Activated CD4-positive, alpha-beta memory T cell treated with anti-CD3 and anti-CD28 coated beads, Interleukin-2, amount 10 ng/mL, durations not matched to agents 7 days and 5 days (primary cell): ENCODE measurements at regions not wholly inside any gene's neighbourhood (a gene's known extent, or its start where the extent isn't known, plus 50 kb on each side); places are given as distances from the start of the nearest gene placed in this dataset.

ENCODE experiments used
- CTCF ChIA-PET: fragments of 350-600 bp; sonication (Branson Sonifier 250); formaldehyde crosslinking; loops from one replicate; lab custom pipeline; 2021; ENCODE audit warnings: antibody characterized with exemption, inconsistent platforms; lab: Charles Lee
- POLR2A ChIA-PET: fragments of 350-600 bp; sonication (Branson Sonifier 250); formaldehyde crosslinking; loops from one replicate; lab custom pipeline; 2021; ENCODE audit warnings: antibody characterized with exemption; lab: Charles Lee
- DNase-seq: peaks from one replicate; pipeline ENCODE4 v3.0.0-alpha.2; 2020
- H3K27ac Mint-ChIP-seq: one replicate; pipeline ENCODE4 v1.8.0; 2021; ENCODE audit warnings: mild to moderate bottlenecking, mixed read lengths
- H3K27me3 Mint-ChIP-seq: one replicate; pipeline ENCODE4 v1.8.0; 2021; ENCODE audit warnings: mixed read lengths
- H3K36me3 Mint-ChIP-seq: one replicate; pipeline ENCODE4 v1.8.0; 2021; ENCODE audit warnings: low read depth, mixed read lengths
- H3K4me1 Mint-ChIP-seq: one replicate; pipeline ENCODE4 v1.8.0; 2021; ENCODE audit warnings: mixed read lengths
- H3K4me3 Mint-ChIP-seq: one replicate; pipeline ENCODE4 v1.8.0; 2021; ENCODE audit warnings: mild to moderate bottlenecking, mixed read lengths
- H3K9me3 Mint-ChIP-seq: one replicate; pipeline ENCODE4 v1.8.0; 2021; ENCODE audit warnings: mixed read lengths

DNA sequence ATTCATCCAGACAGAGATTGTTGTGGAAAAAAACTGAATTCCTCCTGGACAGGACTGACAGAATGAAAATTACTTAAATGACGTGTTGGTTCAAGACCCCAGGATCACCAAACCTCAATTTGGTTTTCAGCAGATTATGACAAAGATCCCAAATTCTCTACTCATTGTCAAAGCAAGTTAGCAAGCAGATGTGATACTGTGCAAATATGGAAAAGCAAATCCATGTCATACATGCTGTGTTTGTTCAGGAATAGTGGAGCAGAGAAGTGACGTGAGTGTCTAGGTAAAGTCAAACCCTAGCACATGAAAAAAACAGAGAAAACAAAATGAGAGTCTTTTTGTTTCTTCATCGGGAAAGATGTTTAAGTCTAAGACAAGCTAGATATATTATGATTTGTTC lies 169.2 kb upstream of the NBEA start:
- H3K36me3 Mint-ChIP-seq = no peaks in the 10 kb centered on the region
- H3K4me1 Mint-ChIP-seq = no peaks in the 10 kb centered on the region
- POLR2A ChIA-PET = no interaction called here
- no peak for DNase-seq
- H3K27me3 Mint-ChIP-seq = no peaks in the 10 kb centered on the region
- no peak overlapping the region for H3K27ac Mint-ChIP-seq
- H3K4me3 Mint-ChIP-seq = no peak overlapping the region
- CTCF ChIA-PET = no interaction called here
- peaks cover 2% of the 10 kb centered on the region for H3K9me3 Mint-ChIP-seq

DNA sequence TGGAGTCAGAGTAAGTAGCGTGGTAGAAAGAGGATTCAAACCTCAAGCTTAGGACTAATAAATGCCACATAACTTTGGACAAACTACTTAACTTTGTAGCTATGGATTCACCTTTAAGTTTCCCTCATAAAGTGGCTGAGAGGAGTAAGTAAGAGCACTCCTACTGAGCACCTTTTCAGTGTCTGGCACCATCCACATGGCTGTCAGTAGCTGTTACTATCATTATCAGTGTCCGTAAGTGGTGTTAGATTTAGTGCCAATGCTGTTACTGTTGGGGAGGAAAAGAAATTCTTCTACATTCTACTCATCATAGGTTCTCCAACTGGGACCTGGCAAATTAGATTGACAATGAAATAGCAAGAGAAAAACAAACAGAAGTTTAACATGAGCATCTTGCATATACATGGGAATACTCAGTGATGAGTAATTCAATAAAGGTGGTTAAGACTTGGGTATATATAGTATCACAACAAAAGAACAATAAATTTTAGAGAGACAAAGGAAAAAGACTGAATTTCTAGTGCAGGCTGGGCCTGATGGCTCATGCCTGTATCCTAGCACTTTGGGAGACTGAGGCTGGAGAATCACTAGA lies 165.6 kb upstream of the NBEA start:
- Mint-ChIP-seq H3K36me3 (no peaks in the 10 kb centered on the region), H3K27ac (no peak overlapping the region), H3K4me3 (no peak overlapping the region), H3K4me1 (no peaks in the 10 kb centered on the region), H3K9me3 (peaks cover 4% of the 10 kb centered on the region), H3K27me3 (no peaks in the 10 kb centered on the region)
- CTCF ChIA-PET = interaction anchor here (0.7 kb wide), 1 partner anchor 589 kb away, joined by 4 read pairs; no protein-coding TSS in a partner anchor
- POLR2A ChIA-PET = no interaction called here
- DNase-seq = no peak

DNA sequence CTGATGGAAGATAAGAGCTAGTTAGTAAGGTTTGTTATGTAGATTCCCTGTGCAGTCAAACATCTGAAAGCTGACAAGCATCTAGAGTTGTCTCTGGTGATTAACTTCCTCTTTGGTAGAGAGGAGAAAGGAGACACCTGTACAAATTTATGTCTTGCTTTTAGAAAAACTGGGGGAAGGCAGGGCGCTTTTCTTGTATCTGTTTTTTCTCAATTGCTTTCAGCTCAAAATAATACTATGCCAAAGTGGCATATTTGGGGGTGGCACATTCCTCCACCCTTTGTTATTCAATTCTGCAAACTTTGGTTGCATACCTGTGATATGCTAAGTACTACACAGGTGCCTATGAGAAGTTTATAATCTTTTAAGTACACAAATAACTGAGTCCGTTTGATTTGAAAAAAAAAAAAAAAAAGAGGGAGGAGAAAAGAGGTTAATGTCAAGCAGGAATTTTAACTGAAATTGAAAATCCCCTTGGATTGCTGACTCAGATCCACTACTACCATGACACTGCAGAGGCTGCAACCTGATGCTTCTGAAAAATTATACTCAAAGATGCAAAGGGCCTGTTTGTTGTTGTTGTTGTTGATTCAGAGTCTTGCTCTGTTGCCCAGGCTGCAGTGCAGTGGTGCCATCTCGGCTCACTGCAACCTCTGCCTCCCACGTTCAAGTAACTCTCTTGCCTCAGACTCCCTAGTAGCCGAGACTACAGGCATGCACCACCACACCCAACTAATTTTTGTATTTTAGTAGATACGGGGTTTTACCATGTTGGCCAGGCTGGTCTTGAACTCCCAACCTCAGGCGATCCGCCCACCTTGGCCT lies 164.8 kb upstream of the NBEA start:
- ChIA-PET CTCF (interaction anchor here (0.7 kb wide), 1 partner anchor 590 kb away, joined by 4 read pairs; no protein-coding TSS in a partner anchor), POLR2A (no interaction called here)
- H3K4me3 Mint-ChIP-seq = no peak overlapping the region
- no peaks in the 10 kb centered on the region for H3K4me1 Mint-ChIP-seq
- H3K9me3 Mint-ChIP-seq = peaks cover 4% of the 10 kb centered on the region
- H3K27ac Mint-ChIP-seq = no peak overlapping the region
- H3K36me3 Mint-ChIP-seq = no peaks in the 10 kb centered on the region
- DNase-seq = no peak
- no peaks in the 10 kb centered on the region for H3K27me3 Mint-ChIP-seq

- Mint-ChIP-seq H3K9me3 (peaks cover 4% of the 10 kb centered on the region), H3K27me3 (no peaks in the 10 kb centered on the region), H3K27ac (no peak overlapping the region), H3K4me1 (no peaks in the 10 kb centered on the region), H3K4me3 (no peak overlapping the region), H3K36me3 (no peaks in the 10 kb centered on the region)
- no peak for DNase-seq
- POLR2A ChIA-PET = no interaction called here
- CTCF ChIA-PET = no interaction called here
Observed at GRCh38 chr13:34777914-34778303, 164.2 kb upstream of the NBEA start.

- no peak for DNase-seq
- Mint-ChIP-seq H3K27ac (no peak overlapping the region), H3K27me3 (no peaks in the 10 kb centered on the region), H3K36me3 (no peaks in the 10 kb centered on the region), H3K4me3 (no peak overlapping the region), H3K9me3 (peaks cover 4% of the 10 kb centered on the region), H3K4me1 (no peaks in the 10 kb centered on the region)
- ChIA-PET CTCF (no interaction called here), POLR2A (no interaction called here)
Observed at GRCh38 chr13:34779171-34779570, 162.9 kb upstream of the NBEA start.

- ChIA-PET CTCF (no interaction called here), POLR2A (no interaction called here)
- Mint-ChIP-seq H3K36me3 (no peaks in the 10 kb centered on the region), H3K27ac (no peak overlapping the region), H3K9me3 (no peaks in the 10 kb centered on the region), H3K4me1 (no peaks in the 10 kb centered on the region), H3K4me3 (no peak overlapping the region), H3K27me3 (no peaks in the 10 kb centered on the region)
- DNase-seq = no peak
Observed at GRCh38 chr13:34793301-34793700, 148.8 kb upstream of the NBEA start.

DNA sequence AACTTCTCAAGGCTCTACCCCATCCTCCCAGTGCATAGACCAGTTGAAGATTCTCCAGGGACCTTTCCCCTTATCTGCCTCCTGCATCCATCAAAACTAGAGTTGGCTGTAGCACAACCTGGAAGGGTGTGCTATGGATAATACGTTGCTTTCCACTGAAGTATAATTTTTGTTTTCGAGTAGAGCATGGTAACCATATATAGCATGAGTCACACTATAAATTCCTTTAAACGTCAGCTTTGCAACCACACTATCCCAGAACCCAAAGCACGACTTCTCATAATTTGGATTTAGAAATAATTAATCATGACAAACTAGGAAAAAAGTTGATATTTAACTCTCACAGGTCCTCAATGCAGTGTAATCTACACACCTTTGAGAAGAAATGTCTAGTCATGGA lies 138.3 kb upstream of the NBEA start:
- H3K27me3 Mint-ChIP-seq = no peaks in the 10 kb centered on the region
- H3K27ac Mint-ChIP-seq = no peak overlapping the region
- CTCF ChIA-PET = no interaction called here
- H3K9me3 Mint-ChIP-seq = peaks cover 5% of the 10 kb centered on the region
- H3K4me1 Mint-ChIP-seq = no peaks in the 10 kb centered on the region
- H3K36me3 Mint-ChIP-seq = no peaks in the 10 kb centered on the region
- no peak overlapping the region for H3K4me3 Mint-ChIP-seq
- no peak for DNase-seq
- POLR2A ChIA-PET = no interaction called here

- Mint-ChIP-seq H3K27ac (no peak overlapping the region), H3K4me3 (no peak overlapping the region), H3K27me3 (no peaks in the 10 kb centered on the region), H3K9me3 (peaks cover 3% of the 10 kb centered on the region), H3K4me1 (no peaks in the 10 kb centered on the region), H3K36me3 (no peaks in the 10 kb centered on the region)
- DNase-seq = no peak
- POLR2A ChIA-PET = no interaction called here
- CTCF ChIA-PET = no interaction called here
Observed at GRCh38 chr13:34805347-34805746, 136.7 kb upstream of the NBEA start.

- H3K27me3 Mint-ChIP-seq = no peaks in the 10 kb centered on the region
- H3K27ac Mint-ChIP-seq = no peak overlapping the region
- no peak for DNase-seq
- H3K4me1 Mint-ChIP-seq = no peaks in the 10 kb centered on the region
- ChIA-PET CTCF (no interaction called here), POLR2A (no interaction called here)
- no peak overlapping the region for H3K4me3 Mint-ChIP-seq
- no peaks in the 10 kb centered on the region for H3K36me3 Mint-ChIP-seq
- peaks cover 5% of the 10 kb centered on the region for H3K9me3 Mint-ChIP-seq
Observed at GRCh38 chr13:34808649-34809048, 133.4 kb upstream of the NBEA start.

DNA sequence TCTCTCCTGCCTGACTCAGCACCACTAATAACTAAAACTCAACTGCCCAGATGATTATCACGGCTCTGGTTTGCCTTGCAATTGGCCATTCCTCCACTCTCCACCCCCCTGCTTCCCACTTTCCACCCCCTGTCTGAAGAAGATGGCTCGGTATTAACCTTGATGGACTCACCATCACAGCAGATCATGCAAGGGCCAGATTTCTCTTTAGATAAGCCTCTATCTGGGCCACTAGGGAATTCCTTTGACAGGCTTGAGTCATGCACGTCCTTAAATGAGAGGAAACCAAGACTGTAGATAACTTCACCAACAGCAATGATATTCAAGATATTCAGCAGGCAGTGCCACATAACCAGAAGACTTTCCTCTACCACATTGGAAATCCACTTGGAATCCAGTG lies 131.1 kb upstream of the NBEA start:
- H3K9me3 Mint-ChIP-seq = peaks cover 5% of the 10 kb centered on the region
- no peaks in the 10 kb centered on the region for H3K27me3 Mint-ChIP-seq
- H3K4me3 Mint-ChIP-seq = no peak overlapping the region
- ChIA-PET CTCF (no interaction called here), POLR2A (no interaction called here)
- no peak for DNase-seq
- H3K4me1 Mint-ChIP-seq = no peaks in the 10 kb centered on the region
- no peak overlapping the region for H3K27ac Mint-ChIP-seq
- H3K36me3 Mint-ChIP-seq = no peaks in the 10 kb centered on the region

GRCh38 chr13:34815526-34815925 lies 126.5 kb upstream of the NBEA start:
- H3K36me3 Mint-ChIP-seq = no peaks in the 10 kb centered on the region
- ChIA-PET POLR2A (no interaction called here), CTCF (no interaction called here)
- no peaks in the 10 kb centered on the region for H3K4me1 Mint-ChIP-seq
- no peak for DNase-seq
- no peak overlapping the region for H3K27ac Mint-ChIP-seq
- peaks cover 5% of the 10 kb centered on the region for H3K9me3 Mint-ChIP-seq
- H3K27me3 Mint-ChIP-seq = no peaks in the 10 kb centered on the region
- H3K4me3 Mint-ChIP-seq = no peak overlapping the region

DNA sequence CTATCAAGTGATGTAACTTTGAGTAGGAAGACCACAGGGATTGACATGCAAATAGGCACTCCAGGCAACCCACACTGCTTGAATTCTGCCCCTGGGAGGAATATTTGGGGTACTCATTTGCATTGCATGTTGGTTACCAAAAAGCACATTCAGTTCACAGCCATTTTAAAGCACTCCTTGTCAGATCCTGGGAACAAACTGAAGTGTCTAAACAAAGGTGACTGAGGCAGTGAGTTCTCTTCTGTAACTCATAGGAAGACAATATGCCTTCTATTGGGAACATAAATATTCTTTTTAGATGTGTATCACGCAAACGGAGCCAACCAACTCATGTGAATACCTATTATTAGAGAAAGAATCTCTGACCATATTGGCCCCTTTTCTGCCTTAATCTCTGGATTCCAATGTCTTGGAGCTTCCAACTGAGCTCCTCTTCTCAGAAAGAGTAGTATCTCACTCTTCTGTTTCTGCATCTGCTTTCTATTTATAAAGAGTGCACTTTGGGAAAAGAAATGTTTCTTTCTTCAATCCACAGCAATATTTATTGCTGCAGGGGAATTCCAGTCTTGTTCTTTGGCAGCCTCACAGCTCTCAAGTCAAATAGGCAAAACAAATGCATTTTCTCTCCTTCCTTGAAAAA lies 125.7 kb upstream of the NBEA start:
- POLR2A ChIA-PET = no interaction called here

DNA sequence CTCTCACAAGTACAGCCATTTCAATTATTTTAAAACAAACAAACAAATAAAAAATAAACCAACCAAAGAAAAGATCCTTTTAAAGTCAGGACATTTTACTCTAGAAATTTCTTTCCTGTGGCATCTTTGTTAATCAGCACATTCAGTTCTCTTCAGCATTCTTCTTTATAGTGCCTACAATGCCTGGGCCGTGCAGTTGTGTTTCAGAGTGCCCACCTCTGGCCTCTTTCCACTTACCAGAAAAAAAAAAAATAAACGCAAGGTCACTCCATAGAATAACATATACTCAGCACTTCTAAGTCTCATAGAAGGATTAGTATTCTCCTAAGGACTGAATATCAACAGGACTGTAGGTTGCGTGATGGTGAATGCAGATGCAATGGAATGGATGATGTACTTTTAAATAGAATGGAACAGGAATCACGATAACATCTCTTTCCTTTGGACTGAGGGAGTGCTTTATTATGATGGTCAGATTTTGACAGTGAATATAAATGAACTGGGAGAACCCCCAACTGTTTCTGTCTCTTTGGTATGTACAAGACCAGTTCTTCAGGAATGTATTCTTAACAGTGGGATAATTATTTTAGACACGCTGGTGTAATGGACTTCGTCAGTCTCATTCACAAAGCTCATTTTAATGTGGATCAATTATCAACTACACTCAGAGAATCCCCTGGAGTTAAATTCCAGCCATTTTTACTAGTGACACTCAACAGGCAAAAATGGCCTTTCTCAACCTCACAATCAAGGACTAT lies 125.0 kb upstream of the NBEA start:
- DNase-seq = no peak
- Mint-ChIP-seq H3K4me3 (no peak overlapping the region), H3K4me1 (no peaks in the 10 kb centered on the region), H3K27ac (no peak overlapping the region), H3K36me3 (no peaks in the 10 kb centered on the region), H3K27me3 (no peaks in the 10 kb centered on the region), H3K9me3 (peaks cover 5% of the 10 kb centered on the region)
- CTCF ChIA-PET = no interaction called here
- POLR2A ChIA-PET = no interaction called here

More for the DNA sequence above, 125.7 kb upstream of the NBEA start:
- H3K4me3 Mint-ChIP-seq = no peak overlapping the region
- CTCF ChIA-PET = no interaction called here
- DNase-seq = no peak
- no peaks in the 10 kb centered on the region for H3K4me1 Mint-ChIP-seq
- H3K27me3 Mint-ChIP-seq = no peaks in the 10 kb centered on the region
- no peak overlapping the region for H3K27ac Mint-ChIP-seq
- H3K9me3 Mint-ChIP-seq = peaks cover 5% of the 10 kb centered on the region
- H3K36me3 Mint-ChIP-seq = no peaks in the 10 kb centered on the region
